GM12878 (cell line): ENCODE measurements at regions not wholly inside any gene's neighbourhood (a gene's known extent, or its start where the extent isn't known, plus 50 kb on each side); places are given as distances from the start of the nearest gene placed in this dataset.

ENCODE experiments used
- ATAC-seq: fragments of 200-7000 bp; cut with Tn5 transposase; 3 replicates; pipeline ENCODE4 v1.9.1; 2020; ENCODE audit warnings: mild to moderate bottlenecking, moderate library complexity
- BruUV-seq: library from RNA; stranded (reverse); fragments of 400-500 nt; replicated peaks from 2 replicates; lab custom pipeline; 2021; lab: Mats Ljungman, UMichigan
- CTCF ChIA-PET: fragments of 300-600 bp; sonication (Branson Sonifier 250); formaldehyde crosslinking; extraction: SDS; loops from one replicate; lab custom pipeline; 2021; ENCODE audit warnings: inconsistent platforms; lab: Yijun Ruan, JAX
- POLR2A ChIA-PET: fragments of 350-600 bp; formaldehyde crosslinking; extraction: SDS; loops from one replicate; lab custom pipeline; 2021; ENCODE audit warnings: inconsistent platforms; lab: Charles Lee
- RAD21 ChIA-PET: fragments of 300-600 bp; sonication (Branson Sonifier 250); formaldehyde crosslinking; loops from one replicate; lab custom pipeline; 2023; ENCODE audit warnings: antibody characterized with exemption; ENCODE audit not compliant: unreplicated experiment; lab: Charles Lee
- SMC1A ChIA-PET: fragments of 300-600 bp; sonication (Branson Sonifier 250); formaldehyde crosslinking; loops from one replicate; lab custom pipeline; 2023; ENCODE audit not compliant: unreplicated experiment, uncharacterized antibody; lab: Charles Lee
- DNase-seq: peaks from one replicate; pipeline ENCODE4 v3.0.0-alpha.2; 2011; ENCODE audit warnings: low read depth, low spot score
- FAIRE-seq: peaks from 3 replicates; lab custom pipeline; 2011; peaks lifted over from hg19 to GRCh38; lab: Jason Lieb, UNC
- H2AFZ ChIP-seq: 2 replicates; pipeline ENCODE4 v1.6.0; 2011; ENCODE audit warnings: low read depth, low read length, control low read depth; ENCODE audit not compliant: control insufficient read depth
- H3K27ac ChIP-seq: 2 replicates; pipeline ENCODE4 v1.5.1; 2011; ENCODE audit warnings: control low read depth; ENCODE audit not compliant: control insufficient read depth, insufficient read depth
- H3K27me3 ChIP-seq, 2 experiments: replicated peaks in 1 of 2; 2 replicates each; pipeline versions ENCODE4 v1.6.0 to v1.6.1; 2011; ENCODE audit warnings: low read length in 1 of 2; ENCODE audit not compliant: control insufficient read depth in 2 of 2, insufficient read depth in 2 of 2
- H3K36me3 ChIP-seq, 2 experiments: 2 replicates each; pipeline ENCODE4 v1.5.1; 2011; ENCODE audit warnings: low read length in 1 of 2; ENCODE audit not compliant: control insufficient read depth in 2 of 2, insufficient read depth in 2 of 2
- H3K4me1 ChIP-seq: 2 replicates; pipeline ENCODE4 v1.6.1; 2011; ENCODE audit warnings: mild to moderate bottlenecking, low read length, moderate library complexity, mixed read lengths; ENCODE audit not compliant: control insufficient read depth, insufficient read depth
- H3K4me2 ChIP-seq: 2 replicates; pipeline ENCODE4 v1.6.0; 2011; ENCODE audit warnings: control low read depth; ENCODE audit not compliant: control insufficient read depth, insufficient read depth
- H3K4me3 ChIP-seq: fragments of 200-600 bp; sonication (generic); 2 replicates; pipeline ENCODE4 v1.5.1; 2016
- H3K79me2 ChIP-seq: 2 replicates; pipeline ENCODE4 v1.6.0; 2011; ENCODE audit warnings: low read length; ENCODE audit not compliant: control insufficient read depth, insufficient read depth
- H3K9ac ChIP-seq: 2 replicates; pipeline ENCODE4 v1.8.0; 2011; ENCODE audit warnings: low read length, control low read depth, mixed read lengths; ENCODE audit not compliant: control insufficient read depth, insufficient read depth
- H3K9me3 ChIP-seq: replicated peaks from 3 replicates; pipeline ENCODE4 v1.5.1; 2011; ENCODE audit warnings: mild to moderate bottlenecking, low read length; ENCODE audit not compliant: control insufficient read depth, insufficient read depth
- H4K20me1 ChIP-seq: 2 replicates; pipeline ENCODE4 v1.6.0; 2011; ENCODE audit not compliant: control insufficient read depth, insufficient read depth
- ASH2L ChIP-seq: fragments of 300-600, 200-600 bp; sonication (generic); IDR thresholded peaks from 2 replicates; pipeline ENCODE4 v1.6.1; 2017; ENCODE audit warnings: low read depth, mild to moderate bottlenecking, borderline replicate concordance
- FOXM1 ChIP-seq: IDR thresholded peaks from 2 replicates; pipeline ENCODE4 v1.6.1; 2012; ENCODE audit warnings: low read depth, mild to moderate bottlenecking, inconsistent platforms, low read length, moderate library complexity
- IKZF2 ChIP-seq, 2 experiments: fragments of 450-650 bp; IDR thresholded peaks; 2 replicates each; pipeline ENCODE4 v1.6.1; 2017; ENCODE audit warnings: mild to moderate bottlenecking in 2 of 2, moderate library complexity in 2 of 2
- IRF3 ChIP-seq: fragments of 450-650 bp; IDR thresholded peaks from 2 replicates; pipeline ENCODE4 v1.6.1; 2014; ENCODE audit warnings: mild to moderate bottlenecking
- IRF4 ChIP-seq: IDR thresholded peaks from 2 replicates; pipeline ENCODE4 v1.6.1; 2011; ENCODE audit warnings: low read depth, low read length
- JUND ChIP-seq: IDR thresholded peaks from 2 replicates; pipeline ENCODE4 v1.6.1; 2012; ENCODE audit warnings: low read depth, mild to moderate bottlenecking, low read length, improper control_type of control experiment, moderate library complexity
- MTA2 ChIP-seq: fragments of 450-650 bp; IDR thresholded peaks from 2 replicates; pipeline ENCODE4 v1.6.1; 2016; ENCODE audit warnings: low read depth, mild to moderate bottlenecking, moderate library complexity
- MYC ChIP-seq: IDR thresholded peaks from 2 replicates; pipeline ENCODE4 v1.6.1; 2011; ENCODE audit warnings: mild to moderate bottlenecking, low read length, moderate library complexity, inconsistent platforms; ENCODE audit not compliant: insufficient read depth, insufficient replicate concordance, insufficient read length, severe bottlenecking
- POLR2AphosphoS2 ChIP-seq: IDR thresholded peaks from 2 replicates; pipeline ENCODE4 v1.6.1; 2011; ENCODE audit warnings: low read depth, mild to moderate bottlenecking, low read length, improper control_type of control experiment, moderate library complexity
- SIX5 ChIP-seq: IDR thresholded peaks from 2 replicates; pipeline ENCODE4 v1.6.1; 2011; ENCODE audit warnings: mild to moderate bottlenecking, low read depth, low read length, moderate library complexity; ENCODE audit not compliant: severe bottlenecking
- SRF ChIP-seq, 2 experiments: IDR thresholded peaks; 2 replicates each; pipeline ENCODE4 v1.6.1; 2011; ENCODE audit warnings: low read depth in 2 of 2, low read length in 2 of 2, mild to moderate bottlenecking in 1 of 2, moderate library complexity in 1 of 2
- TCF12 ChIP-seq: IDR thresholded peaks from 2 replicates; pipeline ENCODE4 v1.6.1; 2011; ENCODE audit warnings: low read depth, mild to moderate bottlenecking, low read length
- TCF3 ChIP-seq: IDR thresholded peaks from 2 replicates; pipeline ENCODE4 v1.6.1; 2012; ENCODE audit warnings: low read depth, mild to moderate bottlenecking, low read length, borderline replicate concordance; ENCODE audit not compliant: insufficient read depth
- YBX1 ChIP-seq: fragments of 450-650 bp; IDR thresholded peaks from 2 replicates; pipeline ENCODE4 v1.6.1; 2016; ENCODE audit warnings: antibody characterized with exemption
- ZBTB40 ChIP-seq: fragments of 450-650 bp; IDR thresholded peaks from 2 replicates; pipeline ENCODE4 v1.6.1; 2016; ENCODE audit warnings: mild to moderate bottlenecking, moderate library complexity, borderline replicate concordance
- ZNF24 ChIP-seq: fragments of 450-650 bp; IDR thresholded peaks from 2 replicates; pipeline ENCODE4 v1.6.1; 2017; ENCODE audit warnings: antibody characterized with exemption, mild to moderate bottlenecking
- WGBS: methylation state at CpG from one replicate; pipeline ENCODE4 v1.1.6; 2016; ENCODE audit warnings: low lambda C conversion rate; ENCODE audit not compliant: insufficient replicate concordance, insufficient coverage; ENCODE audit errors: missing lambda C conversion rate; 5-methylcytosine and 5-hydroxymethylcytosine counted together
- in situ Hi-C: fragments of 300-500 bp; cut with MboI; formaldehyde crosslinking; loops from 9 replicates; pipeline ENCODE4 v1.14.3; 2018; ENCODE audit warnings: mixed read lengths
- intact Hi-C: fragments of 100-400 bp; cut with micrococcal nuclease; formaldehyde crosslinking; loops from one replicate; pipeline ENCODE4 v1.14.2; 2022; ENCODE audit not compliant: unreplicated experiment
- TF ChIP-seq, protein P1 (sequence below): IDR thresholded peaks from 2 replicates; pipeline ENCODE4 v1.6.1; 2011; ENCODE audit warnings: mild to moderate bottlenecking, low read depth, low read length, moderate library complexity; ENCODE audit not compliant: insufficient replicate concordance
- TF ChIP-seq, protein P2 (sequence below): fragments of 450-650 bp; IDR thresholded peaks from 2 replicates; pipeline ENCODE4 v1.6.1; 2017; ENCODE audit warnings: mild to moderate bottlenecking

GRCh38 chr3:127448671-127449070, 141.9 kb downstream of the TPRA1 start:
- peaks cover 0 to under 1% of the 10 kb centered on the region in 2 experiments; a peak in 2 of 4 replicates for H3K27me3 ChIP-seq
- no peaks in the 10 kb centered on the region for H3K79me2 ChIP-seq
- in situ Hi-C loops (no loop called here), intact Hi-C loops (no loop called here)
- H4K20me1 ChIP-seq = no peaks in the 10 kb centered on the region
- RAD21 ChIA-PET = no interaction called here
- H3K4me3 ChIP-seq = no peak overlapping the region
- CTCF ChIA-PET = interaction anchor here (0.6 kb wide), 1 partner anchor 9 kb away, joined by 3 read pairs; no protein-coding TSS in a partner anchor
- no peak overlapping the region for H2AFZ ChIP-seq
- ATAC-seq (no peak), DNase-seq (no peak), FAIRE-seq (no peak)
- H3K4me2 ChIP-seq = no peak overlapping the region
- TF ChIP-seq TCF3 = no peak
- TF ChIP-seq IKZF2 (IDR thresholded peaks at IDR 0.05) = no peak
- TF ChIP-seq SIX5 = no peak
- TF ChIP-seq TCF12 = no peak
- TF ChIP-seq POLR2AphosphoS2 = no peak
- TF ChIP-seq IRF4 = no peak
- TF ChIP-seq, protein P1, sequence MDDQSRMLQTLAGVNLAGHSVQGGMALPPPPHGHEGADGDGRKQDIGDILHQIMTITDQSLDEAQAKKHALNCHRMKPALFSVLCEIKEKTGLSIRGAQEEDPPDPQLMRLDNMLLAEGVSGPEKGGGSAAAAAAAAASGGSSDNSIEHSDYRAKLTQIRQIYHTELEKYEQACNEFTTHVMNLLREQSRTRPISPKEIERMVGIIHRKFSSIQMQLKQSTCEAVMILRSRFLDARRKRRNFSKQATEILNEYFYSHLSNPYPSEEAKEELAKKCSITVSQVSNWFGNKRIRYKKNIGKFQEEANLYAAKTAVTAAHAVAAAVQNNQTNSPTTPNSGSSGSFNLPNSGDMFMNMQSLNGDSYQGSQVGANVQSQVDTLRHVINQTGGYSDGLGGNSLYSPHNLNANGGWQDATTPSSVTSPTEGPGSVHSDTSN = no peak
- no peak for TF ChIP-seq YBX1
- no peak for TF ChIP-seq MTA2
- no peak for TF ChIP-seq SRF (IDR thresholded peaks at IDR 0.05; ENCODE audit: low read depth in 2 of 2, low read length in 2 of 2)
- TF ChIP-seq, protein P2, sequence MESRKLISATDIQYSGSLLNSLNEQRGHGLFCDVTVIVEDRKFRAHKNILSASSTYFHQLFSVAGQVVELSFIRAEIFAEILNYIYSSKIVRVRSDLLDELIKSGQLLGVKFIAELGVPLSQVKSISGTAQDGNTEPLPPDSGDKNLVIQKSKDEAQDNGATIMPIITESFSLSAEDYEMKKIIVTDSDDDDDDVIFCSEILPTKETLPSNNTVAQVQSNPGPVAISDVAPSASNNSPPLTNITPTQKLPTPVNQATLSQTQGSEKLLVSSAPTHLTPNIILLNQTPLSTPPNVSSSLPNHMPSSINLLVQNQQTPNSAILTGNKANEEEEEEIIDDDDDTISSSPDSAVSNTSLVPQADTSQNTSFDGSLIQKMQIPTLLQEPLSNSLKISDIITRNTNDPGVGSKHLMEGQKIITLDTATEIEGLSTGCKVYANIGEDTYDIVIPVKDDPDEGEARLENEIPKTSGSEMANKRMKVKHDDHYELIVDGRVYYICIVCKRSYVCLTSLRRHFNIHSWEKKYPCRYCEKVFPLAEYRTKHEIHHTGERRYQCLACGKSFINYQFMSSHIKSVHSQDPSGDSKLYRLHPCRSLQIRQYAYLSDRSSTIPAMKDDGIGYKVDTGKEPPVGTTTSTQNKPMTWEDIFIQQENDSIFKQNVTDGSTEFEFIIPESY = no peak
- no peak for TF ChIP-seq MYC
- TF ChIP-seq JUND = no peak
- no peak for TF ChIP-seq ZNF24
- TF ChIP-seq IRF3 = no peak
- TF ChIP-seq ZBTB40 = no peak
- no peak for TF ChIP-seq ASH2L
- TF ChIP-seq FOXM1 = no peak
- WGBS = 23% methylated on average over 3 of the region's 3 CpGs
- BruUV-seq = no TSS peak
- no peak overlapping the region for H3K9ac ChIP-seq
- no peaks in the 10 kb centered on the region for H3K4me1 ChIP-seq
- H3K27ac ChIP-seq = no peak overlapping the region
- POLR2A ChIA-PET = no interaction called here
- no peaks in the 10 kb centered on the region for H3K36me3 ChIP-seq
- SMC1A ChIA-PET = no interaction called here
- H3K9me3 ChIP-seq = no peaks in the 10 kb centered on the region
